Stimulated activated CD4-positive, alpha-beta T cell treated with anti-CD3 and anti-CD28 coated beads, Interleukin-12 subunit alpha, Interleukin-12 subunit beta, amount 100 ng/mL, for 4 hours (primary cell): ENCODE measurements at regions not wholly inside any gene's neighbourhood (a gene's known extent, or its start where the extent isn't known, plus 50 kb on each side); places are given as distances from the start of the nearest gene placed in this dataset.

ENCODE experiments used
- DNase-seq: peaks from one replicate; pipeline ENCODE4 v3.0.0-alpha.2; 2020

DNA sequence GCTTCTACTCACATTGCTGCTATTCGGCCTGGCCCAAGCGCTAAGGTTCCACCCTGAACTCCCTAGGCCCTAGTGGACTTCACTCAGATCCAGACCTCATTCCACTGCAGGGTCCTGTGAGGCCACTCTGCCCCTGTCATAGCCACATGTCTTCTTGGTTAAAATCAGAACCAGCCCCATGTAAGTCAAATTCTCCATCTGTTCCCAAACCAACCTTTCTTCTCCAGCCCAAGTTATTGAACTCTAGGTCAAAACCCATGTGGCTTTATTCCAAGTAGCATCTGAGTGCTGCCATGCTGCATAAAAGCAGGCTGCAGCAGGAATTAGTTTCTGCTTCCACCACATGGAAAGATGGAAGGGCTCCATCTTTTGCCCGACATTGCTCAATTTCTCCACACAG lies 281.2 kb downstream of the SNX13 start:
- DNase-seq = no peak

GRCh38 chr7:17660116-17660515 lies 280.2 kb downstream of the SNX13 start:
- DNase-seq = no peak

DNA sequence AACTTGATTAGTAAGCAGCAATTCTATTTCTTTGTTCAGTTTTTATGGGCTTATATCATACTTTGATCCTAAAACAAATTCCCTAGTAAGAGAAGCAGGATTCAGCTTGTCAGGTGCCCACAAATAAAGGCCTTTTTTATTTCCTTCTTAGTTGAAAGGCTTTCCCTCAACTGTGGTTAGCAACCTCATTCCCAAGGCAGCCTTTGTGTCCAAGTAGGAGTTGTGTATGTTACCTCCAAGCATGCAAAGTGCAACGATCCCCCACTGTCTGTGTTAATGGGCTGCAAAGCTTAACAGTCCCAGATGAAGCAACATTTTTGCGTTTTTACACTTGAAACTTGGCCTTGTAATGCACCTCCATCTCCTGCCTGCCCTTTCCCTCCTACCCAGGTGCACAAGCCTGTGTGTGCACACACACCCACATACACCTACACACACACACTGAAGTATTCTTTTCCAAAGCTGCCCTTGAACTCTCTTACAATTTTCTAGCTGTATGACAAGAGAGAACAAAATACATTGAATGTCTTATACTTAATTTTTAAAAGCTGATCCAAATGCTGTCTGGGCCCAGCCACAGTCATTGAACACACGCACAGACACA lies 278.2 kb downstream of the SNX13 start:
- DNase-seq = no peak

DNA sequence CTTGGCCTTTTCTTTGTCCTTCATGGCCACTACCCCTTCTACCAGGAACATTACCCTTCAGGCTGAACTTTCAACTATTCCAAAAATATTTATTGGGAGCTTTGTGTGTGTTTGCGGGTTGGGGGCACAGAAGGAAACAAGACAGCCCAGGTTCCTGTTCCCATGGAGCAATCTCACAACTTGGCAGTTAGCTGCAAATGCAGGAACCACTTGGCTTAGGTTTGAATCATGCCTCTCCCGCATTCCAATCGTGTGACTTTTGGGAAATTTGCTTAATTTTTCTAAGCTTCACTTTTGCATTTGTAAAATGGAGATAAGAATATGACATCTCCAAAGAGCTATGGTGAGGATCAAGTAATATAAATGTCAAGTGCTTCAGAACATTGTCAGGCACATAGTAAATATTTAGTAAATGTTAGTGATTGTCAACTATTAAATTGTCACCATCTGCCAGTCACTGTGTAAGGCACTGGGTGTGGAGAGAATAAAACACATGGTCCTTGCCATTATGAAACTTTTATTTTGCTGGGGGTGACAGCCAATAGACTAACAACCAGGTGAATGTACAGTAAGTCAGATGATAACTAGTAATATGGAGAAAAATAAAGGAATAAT lies 277.1 kb downstream of the SNX13 start:
- DNase-seq = no peak

GRCh38 chr7:17665029-17665428 lies 275.3 kb downstream of the SNX13 start:
- DNase-seq = no peak

DNA sequence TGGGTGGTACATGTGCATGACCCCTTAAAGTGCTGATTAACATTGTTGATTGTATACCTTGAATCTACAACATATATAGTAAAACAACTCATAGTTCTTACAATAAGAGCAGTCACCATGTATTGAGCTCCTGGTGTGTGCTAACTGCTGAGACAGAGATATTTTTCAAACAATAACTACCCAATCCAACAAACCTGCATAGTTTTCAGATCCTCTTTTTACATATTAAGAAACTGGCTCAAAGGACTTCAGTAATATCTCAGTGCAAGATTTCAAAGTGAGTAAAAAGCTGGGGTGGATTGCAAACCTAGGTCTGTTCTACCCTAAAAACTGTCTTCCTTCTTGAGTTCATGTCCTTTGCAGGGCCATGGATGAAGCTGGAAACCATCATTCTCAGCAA lies 272.2 kb downstream of the SNX13 start:
- no peak for DNase-seq

DNA sequence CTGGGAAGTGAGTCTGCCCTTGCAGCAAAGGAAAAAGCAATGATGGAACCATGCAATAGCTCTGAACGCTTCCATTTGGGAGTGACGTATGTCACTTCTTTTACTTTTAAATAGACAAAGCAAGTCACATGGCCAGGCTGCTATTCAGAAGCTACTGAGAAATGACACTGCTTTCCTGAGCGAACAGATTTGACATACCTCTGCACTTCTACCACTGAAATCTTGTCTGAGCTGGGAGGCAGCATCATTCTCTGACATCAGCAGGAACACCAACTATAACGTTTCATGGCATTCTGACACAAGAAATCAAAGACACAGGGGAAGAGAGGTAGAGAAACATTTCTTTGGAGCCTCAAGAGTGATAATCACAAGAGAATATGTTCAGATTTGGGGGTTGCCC lies 271.1 kb downstream of the SNX13 start:
- no peak for DNase-seq

- DNase-seq = no peak
These were observed 268.3 kb downstream of the SNX13 start for GRCh38 chr7:17671956-17672355.

- no peak for DNase-seq
These were observed 267.5 kb downstream of the SNX13 start for GRCh38 chr7:17672783-17673182.

DNA sequence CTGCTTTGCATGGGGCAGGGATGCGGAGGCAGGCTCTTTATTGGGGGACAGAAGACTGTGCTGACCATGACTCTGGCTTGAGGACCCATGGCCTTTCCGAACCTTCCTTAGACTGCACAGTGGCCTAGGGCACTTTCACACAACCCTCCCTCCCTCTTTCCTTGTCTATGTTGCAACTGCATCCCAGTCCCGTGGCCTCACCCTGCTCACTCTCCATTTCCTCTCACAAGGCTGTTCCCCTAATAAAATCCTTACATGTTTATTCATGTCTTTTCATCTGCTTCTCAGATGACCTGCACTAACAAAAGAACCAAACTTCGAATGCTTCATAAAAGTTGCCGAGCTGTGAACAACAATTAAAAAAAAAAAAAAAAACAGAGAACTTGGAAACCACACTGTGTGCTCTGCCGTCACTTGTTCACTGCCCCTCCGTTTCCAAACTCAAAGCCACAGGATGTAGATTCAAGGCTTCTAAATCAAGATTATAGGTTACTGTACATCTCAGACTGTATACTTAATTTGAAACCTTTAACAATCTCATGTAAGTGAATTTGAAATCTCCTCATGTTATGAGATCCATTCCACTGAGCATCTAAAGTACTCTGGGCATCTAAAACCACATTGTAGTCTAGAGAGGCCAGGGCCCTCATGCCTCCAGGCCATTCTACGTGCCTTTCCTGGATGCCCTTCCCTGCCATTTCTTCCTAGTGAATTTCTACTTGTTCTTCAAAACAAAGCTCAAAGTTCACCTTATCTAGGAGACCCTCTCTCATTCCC lies 265.9 kb downstream of the SNX13 start:
- DNase-seq = no peak

DNA sequence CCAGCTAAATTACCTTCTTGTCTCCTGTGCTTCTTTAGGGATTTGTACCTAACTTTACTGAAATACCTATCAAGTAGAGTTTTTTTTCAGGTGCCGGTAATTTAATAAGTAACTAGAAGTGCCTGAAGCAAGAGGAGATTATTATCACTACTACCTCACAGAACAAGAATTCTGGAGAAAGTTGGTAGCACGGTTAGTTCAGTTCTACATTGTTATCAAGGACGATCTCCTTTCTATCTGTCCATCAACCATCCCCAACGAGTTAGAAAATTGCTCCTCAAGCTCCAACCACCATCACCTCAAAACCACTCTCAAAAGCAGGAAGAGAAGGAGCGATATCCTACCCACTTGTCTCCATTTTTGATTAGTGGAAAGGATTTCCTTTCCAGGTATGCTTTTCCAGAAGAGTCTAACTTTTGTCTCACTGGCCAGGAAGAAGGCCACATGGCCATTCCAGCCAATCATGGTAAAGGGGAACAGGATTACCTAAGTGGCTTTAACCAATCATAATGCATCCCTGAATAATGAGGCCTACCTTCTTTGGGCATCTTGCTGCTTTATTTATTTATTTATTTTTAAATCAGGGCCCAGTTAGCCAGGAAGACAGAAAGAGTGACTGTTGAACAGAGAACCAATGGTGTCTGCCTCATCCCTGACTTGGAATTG lies 265.2 kb downstream of the SNX13 start:
- no peak for DNase-seq

GRCh38 chr7:17677408-17677807 lies 262.9 kb downstream of the SNX13 start:
- no peak for DNase-seq

DNA sequence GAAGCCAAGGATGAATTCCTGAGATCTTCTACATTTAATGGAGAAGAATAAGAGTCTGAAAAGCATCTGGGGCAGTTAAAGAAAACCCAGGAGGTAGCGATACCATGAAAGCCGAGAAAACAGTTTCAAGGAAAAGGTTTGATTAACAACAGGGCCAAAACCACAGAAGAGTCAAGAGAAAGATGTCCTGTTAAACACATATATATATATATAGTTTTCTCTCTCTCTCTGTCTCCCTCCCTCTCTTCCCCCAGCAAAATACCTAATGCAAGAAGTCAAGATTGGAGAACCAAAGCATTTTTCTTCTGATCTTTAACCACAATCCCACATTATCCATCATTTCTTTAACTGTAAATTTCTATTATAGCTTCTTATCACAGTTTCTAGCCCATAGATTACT lies 261.4 kb downstream of the SNX13 start:
- no peak for DNase-seq

DNA sequence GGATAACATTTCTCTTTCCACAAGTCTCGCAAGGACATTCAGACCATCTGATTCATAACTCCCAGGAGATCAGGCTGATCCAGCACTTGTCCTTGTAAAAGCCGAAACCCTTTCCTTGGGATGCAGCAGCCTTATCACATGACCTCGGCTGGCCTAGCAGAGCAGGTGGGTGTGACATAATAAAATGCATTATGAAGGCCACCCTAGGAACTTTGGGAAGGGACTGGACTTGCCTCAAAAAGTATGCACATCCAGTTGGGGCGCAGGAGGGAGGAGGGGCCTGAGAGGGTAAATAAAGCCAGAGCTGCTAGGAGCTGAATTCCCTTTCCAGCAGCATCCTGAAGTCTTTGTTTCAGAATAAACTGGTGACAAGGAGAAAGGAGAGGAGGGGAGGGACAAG lies 260.8 kb downstream of the SNX13 start:
- no peak for DNase-seq

GRCh38 chr7:17680026-17680425 lies 260.3 kb downstream of the SNX13 start:
- DNase-seq = no peak

DNA sequence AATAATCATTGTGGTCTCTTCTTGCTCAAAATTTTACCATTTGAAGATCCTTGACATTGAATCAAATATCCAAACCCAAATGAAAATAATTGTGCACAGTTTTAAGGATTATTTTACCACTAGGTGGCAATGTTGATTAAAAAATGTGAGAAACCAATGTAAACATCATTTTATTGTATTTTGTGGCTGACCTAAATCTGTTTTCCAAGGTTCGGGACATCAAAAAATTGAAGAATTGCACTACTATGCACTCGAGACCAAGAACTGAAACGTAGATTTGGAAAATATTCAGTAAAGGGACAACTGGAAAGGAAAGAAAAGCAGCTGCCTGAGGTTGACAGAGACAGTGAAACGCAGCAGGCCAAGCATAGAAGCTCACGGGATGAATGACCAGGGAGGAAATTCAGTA lies 259.3 kb downstream of the SNX13 start:
- no peak for DNase-seq

DNA sequence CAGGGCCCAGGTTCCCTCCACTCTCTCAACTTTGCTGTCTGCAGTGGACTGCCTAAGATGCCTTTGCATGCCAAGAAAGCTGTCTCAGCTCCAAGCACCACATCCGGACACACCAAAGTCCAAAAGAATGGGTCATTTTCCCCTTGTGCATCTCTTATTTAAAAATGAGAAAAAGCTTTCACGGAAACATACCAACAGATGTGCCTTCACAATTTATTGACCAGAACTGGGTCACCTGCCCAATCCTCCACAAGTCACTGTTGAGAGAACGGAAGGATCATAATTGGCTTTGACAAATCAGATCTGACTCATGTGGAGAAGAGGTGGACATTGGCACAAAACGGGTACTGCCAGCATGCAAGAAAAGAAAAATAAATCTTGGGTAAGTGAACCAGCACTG lies 258.3 kb downstream of the SNX13 start:
- no peak for DNase-seq

DNA sequence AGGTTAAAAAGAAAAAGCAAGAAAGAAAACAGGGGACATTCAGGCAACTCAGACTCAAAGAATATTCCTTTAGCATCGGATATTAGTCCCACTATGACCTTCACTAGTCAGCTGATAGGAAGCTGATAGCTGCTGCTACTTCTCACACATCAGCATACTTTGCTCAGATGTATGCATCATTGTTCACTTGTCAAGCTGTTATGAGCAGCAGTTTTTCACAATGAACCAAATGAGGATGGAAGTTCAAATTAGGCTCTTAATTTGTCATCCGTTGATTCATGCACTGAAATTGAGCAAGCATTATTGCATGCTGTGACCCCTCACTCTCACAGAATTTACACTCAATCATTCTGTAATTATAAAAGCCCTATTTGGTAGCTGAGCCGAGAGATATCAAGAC lies 257.7 kb downstream of the SNX13 start:
- no peak for DNase-seq

DNA sequence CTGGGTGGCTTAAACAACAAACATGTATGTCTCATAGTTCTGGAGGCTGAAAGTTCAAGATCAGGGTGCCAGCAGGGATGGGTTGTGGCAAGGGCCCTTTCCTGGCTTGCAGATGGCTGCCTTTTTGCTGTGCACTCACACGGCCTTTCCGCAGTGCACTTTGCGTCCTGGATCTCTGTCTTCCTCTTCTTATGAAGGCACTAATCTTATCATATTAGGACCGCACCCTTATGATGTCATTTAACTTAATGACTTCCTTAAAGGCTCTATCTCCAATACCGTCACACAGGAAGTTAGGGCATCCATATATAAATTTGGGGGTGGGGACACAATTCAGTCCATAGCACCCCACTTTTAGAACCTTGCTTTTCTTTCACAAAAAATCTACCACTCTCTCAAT lies 255.2 kb downstream of the SNX13 start:
- DNase-seq = no peak

DNA sequence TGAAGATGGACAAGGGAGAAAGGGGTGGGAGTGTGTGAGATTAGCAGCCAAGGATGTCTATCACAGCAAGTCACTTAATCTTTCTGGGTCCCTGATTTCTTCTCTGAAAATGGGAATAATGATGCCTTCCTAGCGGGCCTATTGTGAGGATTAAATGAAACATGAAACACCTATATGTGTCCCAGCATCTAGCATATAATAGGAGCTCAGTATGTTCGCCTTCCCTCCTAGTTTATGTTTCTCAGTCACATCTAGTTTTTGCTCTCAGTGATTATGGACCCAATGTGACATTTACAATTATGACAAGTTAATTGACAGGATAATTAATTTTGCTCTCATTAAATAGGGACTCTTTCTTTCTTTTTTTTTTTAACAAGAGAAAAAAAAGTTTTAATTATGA lies 252.9 kb downstream of the SNX13 start:
- DNase-seq = no peak

DNA sequence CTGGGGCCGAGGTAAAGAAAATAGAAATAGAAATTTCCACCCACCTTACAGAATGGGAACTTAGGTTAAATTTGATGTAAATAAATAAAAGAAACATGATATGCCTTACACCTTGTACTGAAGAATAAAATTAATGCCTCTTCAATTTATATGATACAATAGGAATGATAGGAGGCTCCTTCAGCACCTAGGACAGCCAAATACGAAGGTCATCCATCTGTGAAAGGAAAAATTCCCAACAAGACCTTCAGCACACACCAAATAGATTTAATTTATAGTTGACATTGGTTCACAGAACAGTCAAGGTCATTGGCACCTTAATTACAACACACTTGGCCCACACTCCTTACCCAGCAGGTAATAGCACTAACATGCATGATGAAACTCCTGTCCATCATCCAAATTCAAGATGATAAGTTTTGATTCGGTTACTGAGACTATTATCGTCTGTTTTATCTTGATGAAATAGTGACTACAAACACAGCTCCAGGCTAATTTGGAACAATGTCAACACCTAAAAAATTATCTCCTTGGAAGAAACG lies 250.9 kb downstream of the SNX13 start:
- no peak for DNase-seq

DNA sequence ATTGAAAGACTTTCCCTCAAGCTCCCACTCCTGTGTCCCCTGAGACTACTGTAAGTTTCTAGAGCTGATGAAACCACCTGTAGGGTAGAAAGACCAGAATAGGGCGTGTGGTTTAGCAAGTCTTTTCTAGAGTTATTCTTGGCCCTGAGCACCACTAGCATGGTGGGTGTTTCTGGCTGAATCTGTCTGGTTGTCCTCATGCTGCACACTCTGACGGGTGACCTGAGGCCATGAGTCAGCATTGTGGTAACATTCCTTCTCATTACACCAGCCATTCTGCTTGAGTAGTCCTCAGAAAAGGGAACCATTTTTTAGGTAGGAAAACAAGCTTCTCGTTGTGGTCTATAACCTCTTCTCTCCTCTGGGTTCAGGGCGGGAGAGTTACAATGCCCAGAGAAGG lies 250.3 kb downstream of the SNX13 start:
- no peak for DNase-seq

- no peak for DNase-seq
These were observed 243.9 kb downstream of the SNX13 start for GRCh38 chr7:17696422-17696821.
